COLO829 (cell line): ENCODE measurements at regions not wholly inside any gene's neighbourhood (a gene's known extent, or its start where the extent isn't known, plus 50 kb on each side); places are given as distances from the start of the nearest gene placed in this dataset.
A peak's percentile ranks its signal among the peaks of the same experiment; 100 is the strongest.
"Not testable (repeated sequence)": the region's sequence is repeated elsewhere in the genome, so short reads cannot be mapped to it uniquely, and the experiment has no call there.

ENCODE experiments used
- DNase-seq: peaks from one replicate; pipeline ENCODE4 v3.0.0; 2012; ENCODE audit warnings: low spot score

GRCh38 chr2:167582619-167583018 lies 664.8 kb downstream of the STK39 start:
- no peak for DNase-seq

GRCh38 chr2:167581961-167582574 lies 665.3 kb downstream of the STK39 start:
- DNase-seq, result no peak

GRCh38 chr2:167579826-167580225 lies 667.6 kb downstream of the STK39 start:
- DNase-seq, result no peak

- no peak for DNase-seq
Observed at GRCh38 chr2:167575276-167575675, 672.1 kb downstream of the STK39 start.

GRCh38 chr2:167572883-167573619 lies 674.3 kb downstream of the STK39 start:
- DNase-seq, result no peak

- no peak for DNase-seq
Observed at GRCh38 chr2:167570370-167570769, 677.0 kb downstream of the STK39 start.

- not testable (repeated sequence) for DNase-seq
Observed at GRCh38 chr2:167563885-167564619, 675.8 kb downstream of the XIRP2 start.

GRCh38 chr2:167558272-167558991 lies 670.2 kb downstream of the XIRP2 start:
- DNase-seq, result not testable (repeated sequence)

GRCh38 chr2:167555098-167555720 lies 666.9 kb downstream of the XIRP2 start:
- DNase-seq, result no peak

GRCh38 chr2:167553635-167554034 lies 665.4 kb downstream of the XIRP2 start:
- DNase-seq, result no peak

GRCh38 chr2:167551416-167551815 lies 663.1 kb downstream of the XIRP2 start:
- DNase-seq, result no peak

GRCh38 chr2:167550448-167550847 lies 662.2 kb downstream of the XIRP2 start:
- peak; percentile 34 for DNase-seq

GRCh38 chr2:167548396-167548795 lies 660.1 kb downstream of the XIRP2 start:
- DNase-seq, result no peak

GRCh38 chr2:167544602-167545001 lies 656.3 kb downstream of the XIRP2 start:
- DNase-seq, result no peak

GRCh38 chr2:167543721-167544120 lies 655.4 kb downstream of the XIRP2 start:
- DNase-seq, result no peak

- DNase-seq, result no peak
Observed at GRCh38 chr2:167537743-167538142, 649.5 kb downstream of the XIRP2 start.

GRCh38 chr2:167534443-167534842 lies 646.2 kb downstream of the XIRP2 start:
- no peak for DNase-seq

- DNase-seq, result no peak
Observed at GRCh38 chr2:167524786-167525185, 636.5 kb downstream of the XIRP2 start.

GRCh38 chr2:167510071-167510759 lies 621.9 kb downstream of the XIRP2 start:
- no peak for DNase-seq

- no peak for DNase-seq
Observed at GRCh38 chr2:167509586-167509985, 621.3 kb downstream of the XIRP2 start.

- DNase-seq, result no peak
Observed at GRCh38 chr2:167508709-167509108, 620.4 kb downstream of the XIRP2 start.
